ENCODE measurements at regions not wholly inside any gene's neighbourhood (a gene's known extent, or its start where the extent isn't known, plus 50 kb on each side); places are given as distances from the start of the nearest gene placed in this dataset.

- DNase-seq = no peak
Observed at GRCh38 chr5:118778941-118779340, 209.4 kb downstream of the DTWD2 start.

- DNase-seq = no peak
Observed at GRCh38 chr5:118777189-118777736, 211.1 kb downstream of the DTWD2 start.

GRCh38 chr5:118776755-118777154 is 211.6 kb downstream of the DTWD2 start:
- DNase-seq = no peak

DNA sequence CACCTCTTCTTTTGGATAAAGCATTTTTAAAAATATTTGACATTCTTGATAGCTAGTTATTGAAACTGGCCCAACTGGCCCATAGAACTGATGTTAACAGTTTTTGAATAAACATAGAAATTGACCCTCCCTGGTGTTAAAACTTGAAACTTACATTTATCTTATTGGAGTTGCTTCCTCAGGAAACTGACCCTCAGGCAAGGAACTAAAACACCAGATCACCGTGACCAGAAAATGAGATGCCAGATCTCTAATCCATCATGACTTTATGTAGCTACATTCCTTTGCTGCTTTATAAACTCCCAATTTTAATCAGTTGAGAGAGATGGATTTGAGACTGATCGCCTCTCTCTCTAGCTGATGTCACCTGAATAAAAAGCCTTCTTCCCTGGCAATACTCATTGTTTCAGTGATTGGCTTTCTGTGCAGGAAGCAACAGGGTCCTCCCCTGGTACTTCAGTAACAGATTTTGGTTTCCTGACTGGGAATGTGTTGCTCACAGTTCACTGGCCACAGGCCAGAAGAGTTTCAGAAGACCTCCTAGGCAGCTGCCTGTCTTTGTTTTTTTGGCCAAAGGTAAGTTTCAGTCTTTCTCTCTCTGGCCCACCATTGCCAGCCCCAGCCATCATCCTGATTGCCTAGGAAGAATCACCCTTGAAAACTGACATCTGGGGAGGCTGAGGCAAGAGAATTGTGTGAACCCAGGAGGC is 212.4 kb downstream of the DTWD2 start:
- no peak for DNase-seq

DNA sequence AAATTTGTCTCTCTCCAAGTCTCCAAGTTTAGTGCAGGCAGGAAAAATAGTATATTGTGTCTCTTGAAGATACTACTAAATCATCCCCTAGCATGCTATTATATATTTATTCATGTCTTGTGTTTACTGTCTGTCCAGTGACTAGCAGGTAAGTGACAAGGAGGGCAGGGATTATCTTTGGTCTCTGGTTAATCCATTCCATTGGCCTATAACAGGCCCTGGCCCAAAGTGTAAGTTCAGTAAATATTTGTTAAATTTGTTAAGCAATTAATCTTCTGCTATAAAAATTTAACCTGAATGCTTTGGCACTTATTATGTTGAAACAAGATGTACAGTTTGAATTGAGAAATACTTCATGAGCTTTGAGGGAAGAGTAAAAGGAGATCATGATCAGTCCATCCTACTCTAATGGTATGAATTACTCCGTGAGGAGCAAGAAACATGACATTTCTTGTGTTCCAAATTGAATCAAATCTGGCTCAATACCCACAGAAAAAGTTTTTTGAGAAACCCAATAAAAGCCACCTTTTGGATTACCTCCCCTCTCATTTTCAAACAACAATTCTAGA is 219.7 kb downstream of the DTWD2 start:
- no peak for DNase-seq

- DNase-seq = no peak
Observed at GRCh38 chr5:118762291-118762690, 226.1 kb downstream of the DTWD2 start.

- DNase-seq = no peak
Observed at GRCh38 chr5:118761814-118762213, 226.5 kb downstream of the DTWD2 start.

- no peak for DNase-seq
Observed at GRCh38 chr5:118752969-118753368, 235.4 kb downstream of the DTWD2 start.

DNA sequence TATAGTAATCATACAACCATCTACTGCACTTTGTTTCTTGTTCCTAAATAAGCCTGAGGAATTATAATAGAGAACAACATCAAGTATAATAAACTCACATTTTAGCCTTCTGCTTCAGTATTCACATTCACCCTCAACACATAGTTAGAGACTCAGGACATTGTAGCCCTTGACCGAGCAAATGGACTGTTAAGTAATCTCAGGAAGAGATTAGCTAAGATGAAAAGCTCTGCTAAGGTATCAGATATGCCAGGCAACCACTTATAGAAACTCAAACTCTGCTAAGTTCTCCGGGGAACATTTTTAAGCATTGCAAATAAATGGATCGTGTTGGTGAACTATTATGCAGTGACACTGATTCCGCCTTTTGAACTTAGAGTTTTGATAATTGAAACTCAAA is 252.0 kb downstream of the DTWD2 start:
- DNase-seq = no peak

- no peak for DNase-seq
Observed at GRCh38 chr5:118733394-118733793, 255.0 kb downstream of the DTWD2 start.

GRCh38 chr5:118728191-118728590 is 260.2 kb downstream of the DTWD2 start:
- DNase-seq = no peak

DNA sequence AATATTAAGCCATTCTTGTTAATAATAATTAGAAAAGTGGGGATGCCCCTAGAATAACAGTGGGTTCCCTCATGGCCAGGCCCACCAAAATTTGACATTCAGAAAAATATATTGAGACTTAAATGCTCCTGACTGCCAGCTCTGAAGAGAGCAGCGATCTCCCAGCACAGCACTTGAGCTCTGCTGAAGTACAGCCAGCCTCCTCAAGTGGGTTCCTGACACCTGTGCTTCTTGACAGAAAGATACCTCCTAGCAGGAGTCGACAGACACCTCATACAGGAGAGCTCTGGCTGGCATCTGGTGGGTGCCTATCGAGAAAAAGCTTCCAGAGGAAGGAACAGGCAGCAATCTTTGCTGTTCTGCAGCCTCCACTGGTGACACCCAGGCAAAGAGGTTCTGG is 261.5 kb downstream of the DTWD2 start:
- no peak for DNase-seq

DNA sequence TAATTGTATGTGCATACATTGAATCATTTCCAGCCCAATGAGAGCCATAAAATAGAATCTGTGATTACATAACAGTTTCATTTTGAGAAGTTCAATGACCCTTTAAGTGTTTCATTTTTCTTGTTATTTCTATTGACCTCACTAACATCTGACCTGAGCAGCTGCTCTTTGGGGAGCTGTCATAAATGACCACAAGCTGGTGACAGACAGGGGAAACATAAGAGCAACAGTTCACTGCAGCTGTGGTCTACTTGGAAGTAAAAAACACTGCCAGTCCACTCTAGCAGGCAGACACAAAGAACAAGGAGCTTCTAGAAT is 265.4 kb downstream of the DTWD2 start:
- DNase-seq = no peak

DNA sequence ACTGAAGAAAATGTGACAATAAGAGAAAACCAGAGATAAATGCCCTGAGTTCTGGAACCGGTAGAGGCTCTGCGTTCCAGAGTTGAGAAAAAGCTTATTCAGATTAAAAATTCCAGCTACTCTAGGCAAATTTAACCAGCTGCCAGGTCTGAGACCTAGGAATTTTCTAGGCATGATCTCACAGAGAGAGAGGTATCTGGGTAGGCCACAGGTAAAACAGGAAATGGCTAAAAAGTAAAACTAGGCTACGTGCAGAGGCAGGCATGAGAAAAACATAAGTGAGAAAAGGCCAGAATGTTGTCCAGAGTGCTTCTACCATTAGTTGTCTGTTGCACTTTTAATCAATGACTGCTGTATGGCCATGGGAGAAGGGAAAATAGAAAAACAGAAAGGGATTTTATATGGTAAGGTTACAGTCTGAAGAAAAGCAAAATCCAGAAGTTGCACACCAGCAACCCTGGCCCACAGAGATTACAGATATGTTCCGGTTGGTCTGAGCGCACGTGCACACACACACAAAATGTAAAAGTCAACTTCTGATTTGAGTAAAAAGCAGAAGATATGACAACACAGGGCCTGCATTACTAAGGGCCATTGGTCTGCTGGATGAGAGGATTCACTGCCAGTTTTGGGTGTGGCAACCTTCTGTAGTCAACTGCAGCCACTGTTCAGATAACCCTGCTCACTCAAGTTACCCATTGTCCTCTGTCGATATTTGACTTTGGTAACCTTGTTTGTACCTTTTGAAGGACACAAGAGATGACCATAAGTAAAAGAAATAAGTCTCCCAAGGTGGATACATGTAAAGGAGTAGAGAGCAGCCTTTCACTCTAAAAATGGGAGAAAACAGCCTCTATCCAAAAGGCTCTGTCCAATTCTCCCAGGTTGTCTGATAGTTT is 266.0 kb downstream of the DTWD2 start:
- no peak for DNase-seq

DNA sequence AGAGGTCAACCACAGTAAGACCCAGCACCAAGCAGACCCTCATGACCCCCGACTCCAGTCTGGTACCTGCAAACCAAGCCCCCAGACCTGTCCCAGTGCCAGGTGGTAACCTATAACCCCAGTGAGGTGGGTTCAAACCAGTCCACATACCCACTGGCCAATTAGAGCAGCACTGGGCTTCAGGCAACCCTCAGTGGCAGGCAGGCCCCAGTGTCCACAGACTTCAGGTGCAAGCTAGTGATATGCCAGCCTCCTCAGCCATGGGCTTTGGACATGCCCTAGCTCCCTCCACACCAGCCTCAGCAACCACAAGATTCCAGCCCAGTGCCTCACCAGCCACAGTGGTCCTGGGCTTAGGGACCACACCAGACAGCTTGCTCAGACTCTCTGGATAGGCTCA is 276.6 kb downstream of the DTWD2 start:
- no peak for DNase-seq

DNA sequence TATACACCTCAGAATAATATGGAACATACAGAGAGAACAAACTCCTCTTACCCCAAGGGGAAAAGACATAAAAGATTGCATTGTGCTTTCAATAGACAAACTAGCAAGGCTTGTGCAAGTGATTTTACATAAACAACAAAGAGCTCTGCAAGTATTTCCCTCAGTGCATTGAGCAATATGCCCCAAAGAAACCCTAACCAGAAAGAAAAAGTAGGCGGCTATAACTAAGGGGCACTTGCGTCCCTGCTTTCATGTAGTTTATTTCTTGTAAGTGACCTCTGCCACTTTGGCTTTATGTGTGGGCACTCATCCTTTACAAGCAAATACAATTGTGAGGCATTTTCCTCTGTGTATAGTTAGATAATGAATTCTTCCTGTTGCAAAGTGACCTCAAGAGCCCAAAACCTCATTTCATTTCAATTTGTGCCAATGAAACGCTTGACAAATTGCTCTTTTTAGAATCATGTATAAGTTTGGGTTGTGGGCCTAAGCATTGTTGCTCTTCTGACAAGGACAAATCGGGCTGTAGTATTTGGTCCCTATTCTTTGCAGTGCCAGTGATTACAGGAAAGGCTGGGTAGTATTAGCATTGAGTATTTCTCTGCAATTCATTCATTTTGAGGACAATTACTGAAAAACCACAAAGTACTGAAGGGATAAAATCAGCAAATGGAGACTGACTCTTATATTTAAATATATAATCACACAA is 282.2 kb downstream of the DTWD2 start:
- DNase-seq = no peak

GRCh38 chr5:118703241-118703640 is 285.1 kb downstream of the DTWD2 start:
- DNase-seq = no peak

GRCh38 chr5:118701791-118702190 is 286.6 kb downstream of the DTWD2 start:
- no peak for DNase-seq

GRCh38 chr5:118700510-118700909 is 287.8 kb downstream of the DTWD2 start:
- no peak for DNase-seq

GRCh38 chr5:118698774-118699173 is 289.6 kb downstream of the DTWD2 start:
- no peak for DNase-seq

DNA sequence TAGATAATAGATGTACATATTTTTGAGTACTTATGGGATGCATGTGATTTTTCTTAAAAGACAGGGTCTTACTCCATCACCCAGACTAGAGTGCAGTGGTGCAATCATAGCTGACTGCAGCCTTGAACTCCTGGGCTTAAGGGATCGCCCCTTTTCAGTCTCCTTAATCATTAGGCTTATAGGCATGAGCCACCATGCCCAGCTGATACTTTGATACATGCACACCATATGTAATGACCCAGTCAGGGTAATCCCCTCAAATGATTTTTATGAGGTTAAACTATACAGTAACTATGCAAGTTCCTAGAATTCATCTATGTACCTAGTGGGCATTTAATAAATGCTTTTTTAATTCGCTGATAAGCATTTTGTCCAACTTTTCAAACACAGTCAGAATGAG is 292.3 kb downstream of the DTWD2 start:
- no peak for DNase-seq

DNA sequence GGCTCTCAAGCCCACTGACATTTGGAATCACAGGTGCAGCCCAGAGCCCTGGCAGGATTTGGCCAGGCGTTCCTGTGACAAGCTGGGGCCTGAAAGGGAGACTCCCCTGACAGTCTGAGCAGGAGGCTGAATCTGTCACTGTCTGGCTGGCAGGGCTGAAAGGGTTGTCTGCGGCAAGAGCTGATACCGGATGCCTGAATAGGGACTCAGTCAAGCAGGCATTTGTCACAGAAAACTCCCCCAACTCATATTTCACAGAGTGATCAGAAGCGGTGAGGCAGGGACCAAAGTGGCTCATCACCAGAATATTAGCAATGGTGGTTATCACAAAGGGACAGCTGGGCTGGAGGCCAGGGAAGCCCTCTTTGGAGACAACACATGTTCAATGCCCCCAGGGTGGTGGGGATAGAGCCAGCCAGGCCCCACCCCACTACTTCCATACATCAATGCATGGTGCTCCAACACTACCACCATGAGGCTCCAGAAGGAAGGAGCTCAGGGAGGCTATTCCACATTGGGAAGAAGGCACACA is 295.5 kb downstream of the DTWD2 start:
- no peak for DNase-seq

Measured in CD4-positive, alpha-beta T cell treated with Interferon alpha-2 for 1 hour (primary cell).